ENCODE measurements at regions not wholly inside any gene's neighbourhood (a gene's known extent, or its start where the extent isn't known, plus 50 kb on each side); places are given as distances from the start of the nearest gene placed in this dataset.

- no peak for DNase-seq
Measured at GRCh38 chr6:140855520-140855919, 1277.2 kb upstream of the GJE1 start.

GRCh38 chr6:140854318-140854717, 1278.4 kb upstream of the GJE1 start:
- DNase-seq = no peak

GRCh38 chr6:140850438-140850837, 1282.3 kb upstream of the GJE1 start:
- DNase-seq = no peak

- no peak for DNase-seq
Measured at GRCh38 chr6:140849456-140849855, 1283.3 kb upstream of the GJE1 start.

- DNase-seq = no peak
Measured at GRCh38 chr6:140847262-140847645, 1285.5 kb upstream of the GJE1 start.

- no peak for DNase-seq
Measured at GRCh38 chr6:140846503-140847261, 1286.0 kb upstream of the GJE1 start.

GRCh38 chr6:140845701-140846100, 1287.0 kb upstream of the GJE1 start:
- no peak for DNase-seq

GRCh38 chr6:140844167-140844566, 1288.6 kb upstream of the GJE1 start:
- no peak for DNase-seq

- DNase-seq = no peak
Measured at GRCh38 chr6:140833408-140833807, 1299.3 kb upstream of the GJE1 start.

- DNase-seq = no peak
Measured at GRCh38 chr6:140830666-140831065, 1302.1 kb upstream of the GJE1 start.

GRCh38 chr6:140828856-140829255, 1303.9 kb upstream of the GJE1 start:
- DNase-seq = no peak

GRCh38 chr6:140827593-140827992, 1305.1 kb upstream of the GJE1 start:
- no peak for DNase-seq

- no peak for DNase-seq
Measured at GRCh38 chr6:140825731-140826130, 1307.0 kb upstream of the GJE1 start.

GRCh38 chr6:140824595-140824994, 1308.1 kb upstream of the GJE1 start:
- no peak for DNase-seq

- DNase-seq = no peak
Measured at GRCh38 chr6:140821196-140821595, 1311.5 kb upstream of the GJE1 start.

- no peak for DNase-seq
Measured at GRCh38 chr6:140817176-140817575, 1315.5 kb upstream of the GJE1 start.

GRCh38 chr6:140816681-140817080, 1316.0 kb upstream of the GJE1 start:
- peak; percentile 64 for DNase-seq

GRCh38 chr6:140812636-140813035, 1320.1 kb upstream of the GJE1 start:
- DNase-seq = no peak

GRCh38 chr6:140811642-140812041, 1321.1 kb upstream of the GJE1 start:
- DNase-seq = no peak

- DNase-seq = no peak
Measured at GRCh38 chr6:140809694-140810101, 1323.0 kb upstream of the GJE1 start.

GRCh38 chr6:140806431-140806830, 1326.3 kb upstream of the GJE1 start:
- no peak for DNase-seq

GRCh38 chr6:140794544-140794943, 1338.2 kb upstream of the GJE1 start:
- no peak for DNase-seq

- no peak for DNase-seq
Measured at GRCh38 chr6:140790109-140790508, 1342.6 kb upstream of the GJE1 start.

GRCh38 chr6:140789466-140789865, 1343.3 kb upstream of the GJE1 start:
- DNase-seq = no peak

GRCh38 chr6:140785926-140786325, 1346.8 kb upstream of the GJE1 start:
- no peak for DNase-seq
